ENCODE measurements at regions not wholly inside any gene's neighbourhood (a gene's known extent, or its start where the extent isn't known, plus 50 kb on each side); places are given as distances from the start of the nearest gene placed in this dataset.
A peak's percentile ranks its signal among the peaks of the same experiment; 100 is the strongest.
"Not testable (repeated sequence)": the region's sequence is repeated elsewhere in the genome, so short reads cannot be mapped to it uniquely, and the experiment has no call there.

DNA sequence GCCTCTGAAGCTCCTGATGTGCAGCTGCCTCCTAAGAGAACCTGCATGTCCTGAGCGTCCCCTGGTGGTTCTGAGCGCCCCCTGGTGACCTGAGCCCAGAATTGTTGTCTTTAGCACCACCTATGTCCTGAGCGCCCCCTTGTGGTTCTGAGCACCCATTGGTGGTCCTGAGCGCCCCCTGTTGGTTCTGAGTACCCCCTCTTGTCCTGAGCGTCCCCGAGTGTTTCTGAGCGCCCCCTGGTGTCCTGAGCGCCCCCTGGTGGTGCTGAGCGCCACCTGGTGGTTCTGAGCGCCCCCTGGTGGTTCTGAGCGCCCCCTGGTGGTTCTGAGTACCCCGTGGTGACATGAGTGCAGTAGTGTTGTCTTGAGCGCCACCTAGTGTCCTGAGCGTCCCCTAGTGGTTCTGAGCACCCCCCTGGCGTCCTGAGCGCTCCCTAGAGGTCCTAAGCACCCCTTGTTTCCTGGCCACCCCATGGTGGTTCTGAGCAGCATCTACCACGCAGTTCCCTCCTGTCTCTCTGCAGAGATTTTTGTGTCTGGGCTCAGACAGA lies 782.5 kb downstream of the TMEM121 start:
- no peak for DNase-seq (ENCODE audit: low spot score, unreplicated experiment)
- Mint-ChIP-seq H3K27ac (no peak overlapping the region), H3K4me1 (ENCODE audit: low read depth) (no peaks in the 10 kb centered on the region), H3K4me3 (ENCODE audit: low read depth) (no peak overlapping the region), H3K9me3 (ENCODE audit: low read depth) (peaks cover 61% of the 10 kb centered on the region), H3K36me3 (ENCODE audit: insufficient read depth) (peaks cover 2% of the 10 kb centered on the region), H3K27me3 (no peaks in the 10 kb centered on the region)
- TF ChIP-seq, protein P1, sequence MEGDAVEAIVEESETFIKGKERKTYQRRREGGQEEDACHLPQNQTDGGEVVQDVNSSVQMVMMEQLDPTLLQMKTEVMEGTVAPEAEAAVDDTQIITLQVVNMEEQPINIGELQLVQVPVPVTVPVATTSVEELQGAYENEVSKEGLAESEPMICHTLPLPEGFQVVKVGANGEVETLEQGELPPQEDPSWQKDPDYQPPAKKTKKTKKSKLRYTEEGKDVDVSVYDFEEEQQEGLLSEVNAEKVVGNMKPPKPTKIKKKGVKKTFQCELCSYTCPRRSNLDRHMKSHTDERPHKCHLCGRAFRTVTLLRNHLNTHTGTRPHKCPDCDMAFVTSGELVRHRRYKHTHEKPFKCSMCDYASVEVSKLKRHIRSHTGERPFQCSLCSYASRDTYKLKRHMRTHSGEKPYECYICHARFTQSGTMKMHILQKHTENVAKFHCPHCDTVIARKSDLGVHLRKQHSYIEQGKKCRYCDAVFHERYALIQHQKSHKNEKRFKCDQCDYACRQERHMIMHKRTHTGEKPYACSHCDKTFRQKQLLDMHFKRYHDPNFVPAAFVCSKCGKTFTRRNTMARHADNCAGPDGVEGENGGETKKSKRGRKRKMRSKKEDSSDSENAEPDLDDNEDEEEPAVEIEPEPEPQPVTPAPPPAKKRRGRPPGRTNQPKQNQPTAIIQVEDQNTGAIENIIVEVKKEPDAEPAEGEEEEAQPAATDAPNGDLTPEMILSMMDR (IDR thresholded peaks at IDR 0.05; ENCODE audit: unreplicated experiment): peak; percentile 22

DNA sequence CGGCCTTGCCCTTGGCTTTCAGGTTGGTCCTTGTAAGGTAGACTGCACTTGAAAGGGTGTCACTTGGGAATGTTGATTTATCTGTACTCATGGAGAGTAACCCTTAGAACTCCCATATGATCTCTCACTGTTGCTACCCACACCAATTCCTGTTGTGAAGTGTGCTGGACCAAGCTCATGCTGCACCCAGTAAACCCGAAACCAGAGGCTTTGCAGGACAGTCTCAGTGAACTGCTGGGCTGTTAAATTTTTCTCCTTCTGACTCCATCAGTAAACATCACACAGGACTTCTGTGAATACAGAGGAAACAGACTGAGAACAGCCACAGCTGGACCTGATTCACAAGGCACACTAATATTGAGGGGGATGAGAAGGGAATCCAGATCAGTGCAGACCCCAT lies 783.0 kb downstream of the TMEM121 start:
- no peaks in the 10 kb centered on the region for H3K4me1 Mint-ChIP-seq (ENCODE audit: low read depth)
- DNase-seq (ENCODE audit: low spot score, unreplicated experiment): no peak

DNA sequence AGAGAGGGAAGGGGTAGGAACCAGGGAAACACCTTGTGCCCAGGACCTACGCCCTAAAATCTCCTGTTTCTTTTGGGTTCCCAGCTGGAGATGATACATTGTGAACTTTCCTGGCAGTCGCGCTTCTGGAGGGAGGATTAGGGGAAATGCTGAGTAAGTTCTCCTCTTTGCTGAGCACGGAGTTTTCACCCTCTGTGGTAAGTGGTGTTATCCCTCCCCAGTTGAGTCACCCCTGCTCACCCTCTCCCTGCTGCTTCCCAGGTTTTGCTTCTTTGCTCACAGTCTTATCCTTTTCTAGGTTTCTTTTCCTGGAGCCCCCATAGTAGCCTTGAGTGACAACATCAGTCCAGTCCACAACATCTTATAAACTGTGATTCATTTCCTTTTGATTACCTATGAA lies 789.1 kb downstream of the TMEM121 start:
- Mint-ChIP-seq H3K36me3 (ENCODE audit: insufficient read depth) (peaks cover 4% of the 10 kb centered on the region), H3K27me3 (no peaks in the 10 kb centered on the region), H3K27ac (no peak overlapping the region), H3K4me1 (ENCODE audit: low read depth) (no peaks in the 10 kb centered on the region), H3K9me3 (ENCODE audit: low read depth) (peaks cover 57% of the 10 kb centered on the region), H3K4me3 (ENCODE audit: low read depth) (no peak overlapping the region)
- TF ChIP-seq, protein P1 (IDR thresholded peaks at IDR 0.05; ENCODE audit: unreplicated experiment): no peak
- DNase-seq (ENCODE audit: low spot score, unreplicated experiment): no peak

More for the DNA sequence above, 783.0 kb downstream of the TMEM121 start:
- Mint-ChIP-seq H3K27me3 (no peaks in the 10 kb centered on the region), H3K4me3 (ENCODE audit: low read depth) (no peak overlapping the region), H3K9me3 (ENCODE audit: low read depth) (peaks cover 61% of the 10 kb centered on the region), H3K27ac (no peak overlapping the region), H3K36me3 (ENCODE audit: insufficient read depth) (peaks cover 4% of the 10 kb centered on the region)
- TF ChIP-seq, protein P1 (IDR thresholded peaks at IDR 0.05; ENCODE audit: unreplicated experiment): no peak

DNA sequence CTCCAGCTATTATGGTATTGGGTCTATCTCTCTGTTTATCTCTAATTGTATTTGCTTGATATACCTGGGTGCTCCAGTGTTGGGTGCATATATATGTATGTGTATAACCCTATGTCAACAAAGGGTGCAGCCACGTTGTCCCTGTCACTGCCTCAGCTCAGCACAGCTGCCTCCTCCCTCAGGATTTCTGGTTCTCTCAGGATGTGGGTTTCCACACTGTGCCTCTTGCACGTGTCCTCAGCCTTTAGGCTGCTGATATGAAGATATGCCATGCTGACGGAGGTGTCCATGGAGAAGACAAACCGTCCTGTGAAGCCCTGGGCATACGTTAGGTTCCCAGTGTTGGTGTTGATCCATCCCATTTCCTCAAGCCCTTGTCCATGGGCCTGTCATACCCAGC lies 791.2 kb downstream of the TMEM121 start:
- no peaks in the 10 kb centered on the region for H3K4me1 Mint-ChIP-seq (ENCODE audit: low read depth)
- no peak overlapping the region for H3K27ac Mint-ChIP-seq
- peaks cover 4% of the 10 kb centered on the region for H3K36me3 Mint-ChIP-seq (ENCODE audit: insufficient read depth)
- H3K27me3 Mint-ChIP-seq: no peaks in the 10 kb centered on the region
- peaks cover 70% of the 10 kb centered on the region for H3K9me3 Mint-ChIP-seq (ENCODE audit: low read depth)
- H3K4me3 Mint-ChIP-seq (ENCODE audit: low read depth): no peak overlapping the region
- DNase-seq (ENCODE audit: low spot score, unreplicated experiment): no peak
- TF ChIP-seq, protein P1 (IDR thresholded peaks at IDR 0.05; ENCODE audit: unreplicated experiment): no peak

DNA sequence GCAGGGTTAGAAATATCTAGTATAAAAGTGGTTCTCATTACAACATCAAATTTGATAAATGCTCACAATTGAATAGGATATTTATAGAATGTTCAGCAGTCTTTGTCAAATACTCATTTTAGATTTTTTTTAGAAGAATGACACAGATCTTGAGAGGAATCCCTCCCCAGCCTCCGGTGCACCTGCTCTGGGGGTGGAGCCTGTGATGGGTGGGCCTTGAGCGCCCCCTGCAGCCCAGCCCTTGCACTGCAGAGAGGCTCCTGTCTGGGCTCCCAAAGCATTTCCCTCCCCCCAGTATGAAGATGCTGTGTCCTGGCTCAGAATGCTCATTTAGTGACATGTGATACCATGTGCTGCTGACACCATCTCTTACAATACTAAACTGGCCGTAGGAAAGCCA lies 792.3 kb downstream of the TMEM121 start:
- Mint-ChIP-seq H3K27me3 (no peaks in the 10 kb centered on the region), H3K9me3 (ENCODE audit: low read depth) (peaks cover 74% of the 10 kb centered on the region), H3K27ac (no peak overlapping the region), H3K4me1 (ENCODE audit: low read depth) (no peaks in the 10 kb centered on the region), H3K4me3 (ENCODE audit: low read depth) (no peak overlapping the region), H3K36me3 (ENCODE audit: insufficient read depth) (peaks cover 4% of the 10 kb centered on the region)
- no peak for DNase-seq (ENCODE audit: low spot score, unreplicated experiment)
- TF ChIP-seq, protein P1 (IDR thresholded peaks at IDR 0.05; ENCODE audit: unreplicated experiment): no peak

DNA sequence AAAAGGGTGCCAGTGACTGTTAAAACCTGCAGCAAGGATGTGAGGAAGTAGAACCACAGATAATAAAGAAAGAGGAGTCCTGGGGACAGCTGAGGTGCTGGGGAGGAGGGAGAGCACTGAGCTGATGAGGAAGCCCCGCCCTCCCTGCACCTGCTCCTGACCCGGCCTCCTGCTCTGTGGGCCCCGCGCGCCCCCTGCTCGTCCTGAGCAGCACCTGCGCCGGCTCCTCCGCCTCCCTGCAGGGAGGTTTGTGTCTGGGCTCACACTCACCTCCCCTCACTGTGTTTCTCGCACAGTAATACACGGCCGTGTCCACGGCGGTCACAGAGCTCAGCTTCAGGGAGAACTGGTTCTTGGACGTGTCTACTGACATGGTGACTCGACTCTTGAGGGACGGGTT lies 797.6 kb downstream of the TMEM121 start:
- not testable (repeated sequence) for H3K36me3 Mint-ChIP-seq (ENCODE audit: insufficient read depth); H3K4me3 Mint-ChIP-seq (ENCODE audit: low read depth); H3K4me1 Mint-ChIP-seq (ENCODE audit: low read depth); H3K27ac Mint-ChIP-seq; H3K27me3 Mint-ChIP-seq; DNase-seq (ENCODE audit: low spot score, unreplicated experiment)
- peaks cover 76% of the 10 kb centered on the region for H3K9me3 Mint-ChIP-seq (ENCODE audit: low read depth)

Data from progenitor cell of endocrine pancreas (in vitro differentiated cells).